H1 (cell line): ENCODE measurements at regions not wholly inside any gene's neighbourhood (a gene's known extent, or its start where the extent isn't known, plus 50 kb on each side); places are given as distances from the start of the nearest gene placed in this dataset.

Source experiments
- CBX8 ChIP-seq: fragments of 300-800, 300-1000 bp; sonication (generic); IDR thresholded peaks from 2 replicates; pipeline ENCODE4 v1.7.1; 2016; ENCODE audit warnings: low read depth, low read length, borderline replicate concordance
- CHD2 ChIP-seq: IDR thresholded peaks from 2 replicates; pipeline ENCODE4 v1.6.1; 2012; ENCODE audit warnings: low read length, improper control_type of control experiment
- NRF1 ChIP-seq: IDR thresholded peaks from 2 replicates; pipeline ENCODE4 v1.6.1; 2011; ENCODE audit warnings: mild to moderate bottlenecking, low read depth, low read length, improper control_type of control experiment
- SIN3A ChIP-seq, 2 experiments: IDR thresholded peaks in 1 of 2; conservative IDR thresholded peaks in 1 of 2; 2 replicates each; pipeline ENCODE4 v1.6.1; 2011 to 2012; ENCODE audit warnings: low read length in 2 of 2, improper control_type of control experiment in 1 of 2, low read depth in 1 of 2, mild to moderate bottlenecking in 1 of 2
- TCF12 ChIP-seq: IDR thresholded peaks from 2 replicates; pipeline ENCODE4 v1.6.1; 2011; ENCODE audit warnings: low read depth, mild to moderate bottlenecking, low read length

- TF ChIP-seq TCF12 (no peak), NRF1 (no peak), SIN3A (conservative IDR thresholded peaks at IDR 0.05 in 1 of 2, IDR thresholded peaks at IDR 0.05 in 1 of 2; ENCODE audit: low read depth in 1 of 2, low read length in 2 of 2) (no peak), CBX8 (no peak), CHD2 (no peak)
Measured at GRCh38 chr1:199804526-199804925, 223.0 kb upstream of the NR5A2 start (continued).
